Right kidney (tissue), 1 donor: ENCODE measurements at regions not wholly inside any gene's neighbourhood (a gene's known extent, or its start where the extent isn't known, plus 50 kb on each side); places are given as distances from the start of the nearest gene placed in this dataset.

Experiments used
- DNase-seq: peaks from one replicate; pipeline ENCODE4 v3.0.0-alpha.2; 2016

DNA sequence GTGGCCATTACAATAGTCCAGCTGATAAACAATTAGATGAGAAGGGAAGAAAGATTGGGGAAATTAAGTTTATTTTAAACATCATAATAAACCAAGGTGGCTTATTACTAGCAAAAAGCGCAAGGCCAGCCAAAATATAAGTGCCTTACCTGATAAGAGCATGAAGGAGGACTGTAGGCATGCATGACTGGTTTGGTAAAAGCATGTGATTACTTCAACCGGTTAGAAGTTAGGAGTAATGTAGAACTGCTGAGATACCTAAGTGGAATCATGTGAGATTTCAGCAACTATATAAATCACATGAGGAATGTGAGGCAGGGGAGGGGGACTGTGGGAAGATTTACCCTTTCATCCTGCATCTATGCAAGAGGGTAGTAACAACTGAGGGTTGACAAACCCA, 59.7 kb upstream of the CCDC196 start:
- DNase-seq = no peak

DNA sequence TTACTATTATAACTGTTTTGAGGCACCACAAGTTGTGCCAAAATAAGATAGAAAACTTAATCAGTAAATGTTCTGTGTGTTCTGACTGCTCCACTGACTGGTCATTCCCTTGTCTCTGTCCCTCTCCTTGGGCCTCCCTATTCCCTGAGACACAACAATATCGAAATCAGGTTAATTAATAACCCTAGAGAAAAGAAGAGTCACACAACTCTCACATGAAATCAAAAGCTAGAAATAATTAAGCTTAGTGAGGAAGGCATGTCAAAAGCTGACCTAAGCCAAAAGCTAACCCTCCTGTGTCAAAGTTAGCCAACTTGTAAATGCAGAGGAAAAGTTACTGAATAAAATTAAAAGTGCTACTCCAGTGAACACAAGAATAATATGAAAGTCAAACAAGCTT, 53.8 kb upstream of the CCDC196 start:
- no peak for DNase-seq

DNA sequence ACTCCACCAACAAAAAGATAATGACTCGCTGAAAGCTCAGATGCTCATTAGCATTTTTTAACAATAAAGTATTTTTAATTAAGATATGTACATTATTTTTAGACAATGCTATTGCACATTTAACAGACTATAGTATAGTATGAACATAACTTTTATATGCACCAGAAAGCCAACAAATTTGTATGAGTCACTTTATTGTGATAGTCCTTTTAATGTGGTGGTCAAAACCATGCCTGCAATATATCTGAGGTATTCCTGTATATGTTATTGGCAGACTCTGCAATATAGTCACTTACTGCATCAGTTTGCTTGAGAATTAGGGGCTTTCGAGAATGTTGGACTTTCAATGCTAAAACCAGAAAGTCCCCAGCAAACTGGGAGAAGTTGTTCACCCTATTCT, 51.7 kb upstream of the CCDC196 start:
- DNase-seq = no peak

DNA sequence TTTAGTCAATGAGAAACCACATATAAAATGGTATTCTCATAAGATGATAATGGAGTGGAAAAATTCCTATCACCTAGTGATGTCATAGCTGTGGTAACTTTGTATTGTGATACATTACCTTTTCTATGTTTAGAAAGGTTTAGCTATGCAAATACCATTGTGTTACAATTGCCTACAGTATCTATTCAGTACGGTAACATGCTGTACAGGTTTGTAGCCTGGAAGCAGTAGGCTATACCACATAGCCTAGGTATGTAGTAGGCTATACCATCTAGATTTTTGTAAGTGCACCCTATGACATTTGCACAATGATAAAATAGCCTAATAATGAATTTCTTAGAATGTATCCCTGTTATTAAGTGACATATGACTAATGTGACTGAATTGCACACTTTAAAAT, 50.5 kb upstream of the CCDC196 start:
- no peak for DNase-seq
